Right lobe of liver (tissue), 6 donors: ENCODE measurements at regions not wholly inside any gene's neighbourhood (a gene's known extent, or its start where the extent isn't known, plus 50 kb on each side); places are given as distances from the start of the nearest gene placed in this dataset.

Source experiments
- ATAC-seq, 4 donors: fragments of 200-7000 bp; cut with Tn5 transposase; one replicate each; pipeline ENCODE4 v1.9.1; 2020; ENCODE audit warnings: mild to moderate bottlenecking in 4 of 4, moderate library complexity in 4 of 4
- DNase-seq, 3 donors: peaks; one replicate each; pipeline ENCODE4 v3.0.0-alpha.2; 2020
- H3K27ac ChIP-seq, 3 donors: fragments of 200-600 bp; one replicate each; pipeline ENCODE4 v1.8.0; 2022
- H3K27me3 ChIP-seq, 2 donors: fragments of 200-600 bp; one replicate each; pipeline ENCODE4 v1.8.0; 2022
- H3K36me3 ChIP-seq, 4 donors: fragments of 200-600 bp; sonication (generic) in 1 of 4; one replicate each; pipeline versions ENCODE4 v1.5.1 to v1.8.0; 2017 to 2022; ENCODE audit warnings: control low read depth in 1 of 4
- H3K4me1 ChIP-seq, 4 donors: fragments of 200-600 bp; sonication (generic) in 1 of 4; one replicate each; pipeline versions ENCODE4 v1.5.1 to v1.8.0; 2017 to 2022; ENCODE audit warnings: control low read depth in 1 of 4
- H3K4me3 ChIP-seq, 3 donors: fragments of 200-600 bp; one replicate each; pipeline ENCODE4 v1.8.0; 2022
- H3K9me3 ChIP-seq, 4 donors: fragments of 200-600 bp; sonication (generic) in 1 of 4; one replicate each; pipeline versions ENCODE4 v1.5.1 to v1.8.0; 2017 to 2022; ENCODE audit warnings: control low read depth in 1 of 4
- CTCF ChIP-seq, 4 donors: fragments of 200-600 bp in 3 of 4; fragments of 450-650 bp in 1 of 4; IDR thresholded peaks; one replicate each; pipeline versions ENCODE4 v1.5.1 to v1.8.0; 2016 to 2022; ENCODE audit warnings: antibody characterized with exemption in 4 of 4, mild to moderate bottlenecking in 2 of 4
- POLR2A ChIP-seq: fragments of 450-650 bp; IDR thresholded peaks from one replicate; pipeline ENCODE4 v1.6.1; 2017; ENCODE audit warnings: antibody characterized with exemption, mild to moderate bottlenecking
- WGBS: methylation state at CpG from one replicate; pipeline ENCODE4 v1.1.6; 2018; ENCODE audit warnings: low coverage, low lambda C conversion rate; ENCODE audit not compliant: insufficient coverage; ENCODE audit errors: missing lambda C conversion rate; 5-methylcytosine and 5-hydroxymethylcytosine counted together
- intact Hi-C, 2 donors: fragments of 100-400 bp; cut with DNase I; formaldehyde crosslinking; loops; one replicate each; pipeline versions ENCODE4 v1.11.2 to v1.14.1; 2022
- donor health status: DM: no; HTN: yes; CAD: no.
- donor health status: DM: no; HTN: no; CAD: no.
- donor health status: DM: no; HTN: no; CAD: no.
- donor health status: DM: no; HTN: yes; CAD: no.
- donor health status: DM: no; HTN: yes; CAD: no.

- WGBS = 63% methylated on average over 2 of the region's 2 CpGs
- TF ChIP-seq POLR2A (no peak), CTCF (IDR thresholded peaks at IDR 0.05) (no peak)
- DNase-seq (no peak), ATAC-seq (no peak)
- intact Hi-C loops = no loop called here
- Histone ChIP-seq H3K4me3 (no peak overlapping the region), H3K9me3 (no peaks in the 10 kb centered on the region), H3K4me1 (peaks cover 0 to 19% (median 9%) of the 10 kb centered on the region in 4 donors), H3K27me3 (no peaks in the 10 kb centered on the region), H3K27ac (no peak overlapping the region), H3K36me3 (no peaks in the 10 kb centered on the region)
Observed at GRCh38 chr3:126275620-126275904, 81.6 kb downstream of the KLF15 start.

- Histone ChIP-seq H3K4me3 (no peak overlapping the region), H3K4me1 (peaks cover 0 to 25% (median 12%) of the 10 kb centered on the region in 4 donors), H3K27me3 (no peaks in the 10 kb centered on the region), H3K36me3 (no peaks in the 10 kb centered on the region), H3K27ac (no peak overlapping the region), H3K9me3 (no peaks in the 10 kb centered on the region)
- intact Hi-C loops = no loop called here
- 38% methylated on average over 10 of the region's 10 CpGs for WGBS
- TF ChIP-seq CTCF (IDR thresholded peaks at IDR 0.05) (no peak), POLR2A (peak; percentile 17)
- DNase-seq = peak in 2 of 3 donors; percentile 63 to 72
- ATAC-seq = peak; percentile 82 to 87 (median 82)
Observed at GRCh38 chr3:126274735-126275619, 82.2 kb downstream of the KLF15 start.

GRCh38 chr3:126270145-126270811 is 86.9 kb downstream of the KLF15 start:
- H3K27me3 ChIP-seq = no peaks in the 10 kb centered on the region
- TF ChIP-seq CTCF (IDR thresholded peaks at IDR 0.05) (no peak), POLR2A (no peak)
- no peaks in the 10 kb centered on the region for H3K9me3 ChIP-seq
- H3K4me3 ChIP-seq = no peak overlapping the region
- peak overlapping the region; percentile 2 to 84 (median 61) for H3K27ac ChIP-seq
- H3K4me1 ChIP-seq = peaks cover 0 to 51% (median 23%) of the 10 kb centered on the region in 4 donors
- no peaks in the 10 kb centered on the region for H3K36me3 ChIP-seq
- ATAC-seq = peak; percentile 29 to 49 (median 34)
- DNase-seq = peak; percentile 67 to 85 (median 76)
- 20% methylated on average over 4 of the region's 9 CpGs for WGBS
- intact Hi-C loops = no loop called here

- intact Hi-C loops = loop anchor here in 1 of 2 donors (10.0 kb wide), 2 partner anchors 75 to 105 kb away; no protein-coding TSS in a partner anchor
- ATAC-seq (no peak), DNase-seq (no peak)
- H3K27me3 ChIP-seq = no peaks in the 10 kb centered on the region
- TF ChIP-seq POLR2A (no peak), CTCF (IDR thresholded peaks at IDR 0.05) (no peak)
- no peaks in the 10 kb centered on the region for H3K9me3 ChIP-seq
- peak overlapping the region in 2 of 3 donors; percentile 13 to 84 for H3K27ac ChIP-seq
- H3K4me1 ChIP-seq = peaks cover 0 to 45% (median 19%) of the 10 kb centered on the region in 4 donors
- H3K36me3 ChIP-seq = no peaks in the 10 kb centered on the region
- 62% methylated on average over 4 of the region's 4 CpGs for WGBS
- no peak overlapping the region for H3K4me3 ChIP-seq
Observed at GRCh38 chr3:126269354-126269753, 87.9 kb downstream of the KLF15 start.
